ENCODE measurements at regions not wholly inside any gene's neighbourhood (a gene's known extent, or its start where the extent isn't known, plus 50 kb on each side); places are given as distances from the start of the nearest gene placed in this dataset.

- TF ChIP-seq, protein P1, sequence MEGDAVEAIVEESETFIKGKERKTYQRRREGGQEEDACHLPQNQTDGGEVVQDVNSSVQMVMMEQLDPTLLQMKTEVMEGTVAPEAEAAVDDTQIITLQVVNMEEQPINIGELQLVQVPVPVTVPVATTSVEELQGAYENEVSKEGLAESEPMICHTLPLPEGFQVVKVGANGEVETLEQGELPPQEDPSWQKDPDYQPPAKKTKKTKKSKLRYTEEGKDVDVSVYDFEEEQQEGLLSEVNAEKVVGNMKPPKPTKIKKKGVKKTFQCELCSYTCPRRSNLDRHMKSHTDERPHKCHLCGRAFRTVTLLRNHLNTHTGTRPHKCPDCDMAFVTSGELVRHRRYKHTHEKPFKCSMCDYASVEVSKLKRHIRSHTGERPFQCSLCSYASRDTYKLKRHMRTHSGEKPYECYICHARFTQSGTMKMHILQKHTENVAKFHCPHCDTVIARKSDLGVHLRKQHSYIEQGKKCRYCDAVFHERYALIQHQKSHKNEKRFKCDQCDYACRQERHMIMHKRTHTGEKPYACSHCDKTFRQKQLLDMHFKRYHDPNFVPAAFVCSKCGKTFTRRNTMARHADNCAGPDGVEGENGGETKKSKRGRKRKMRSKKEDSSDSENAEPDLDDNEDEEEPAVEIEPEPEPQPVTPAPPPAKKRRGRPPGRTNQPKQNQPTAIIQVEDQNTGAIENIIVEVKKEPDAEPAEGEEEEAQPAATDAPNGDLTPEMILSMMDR (IDR thresholded peaks at IDR 0.05): no peak
- TF ChIP-seq POLR2A (IDR thresholded peaks at IDR 0.05) (no peak), POLR2AphosphoS5 (IDR thresholded peaks at IDR 0.05) (no peak), EP300 (IDR thresholded peaks at IDR 0.05) (no peak)
These were observed 58.9 kb upstream of the FAM9C start for GRCh38 chrX:13103188-13103913.

Data from gastroesophageal sphincter (tissue), 3 donors.